ENCODE measurements at regions not wholly inside any gene's neighbourhood (a gene's known extent, or its start where the extent isn't known, plus 50 kb on each side); places are given as distances from the start of the nearest gene placed in this dataset.
"Not testable (repeated sequence)": the region's sequence is repeated elsewhere in the genome, so short reads cannot be mapped to it uniquely, and the experiment has no call there.

- TF ChIP-seq POLR2AphosphoS5 (IDR thresholded peaks at IDR 0.05; ENCODE audit: insufficient read depth in 1 of 2, low read depth in 1 of 2); CTCF (IDR thresholded peaks at IDR 0.05): not testable (repeated sequence)
Observed at GRCh38 chr1:199498802-199499201, 528.7 kb upstream of the NR5A2 start.

Data from vagina (tissue), 2 donors.